ENCODE measurements at regions not wholly inside any gene's neighbourhood (a gene's known extent, or its start where the extent isn't known, plus 50 kb on each side); places are given as distances from the start of the nearest gene placed in this dataset.
"Not testable (repeated sequence)": the region's sequence is repeated elsewhere in the genome, so short reads cannot be mapped to it uniquely, and the experiment has no call there.

GRCh38 chr13:109271555-109272541 lies 514.5 kb downstream of the IRS2 start:
- no peak for DNase-seq

GRCh38 chr13:109271061-109271460 lies 515.3 kb downstream of the IRS2 start:
- no peak for DNase-seq

DNA sequence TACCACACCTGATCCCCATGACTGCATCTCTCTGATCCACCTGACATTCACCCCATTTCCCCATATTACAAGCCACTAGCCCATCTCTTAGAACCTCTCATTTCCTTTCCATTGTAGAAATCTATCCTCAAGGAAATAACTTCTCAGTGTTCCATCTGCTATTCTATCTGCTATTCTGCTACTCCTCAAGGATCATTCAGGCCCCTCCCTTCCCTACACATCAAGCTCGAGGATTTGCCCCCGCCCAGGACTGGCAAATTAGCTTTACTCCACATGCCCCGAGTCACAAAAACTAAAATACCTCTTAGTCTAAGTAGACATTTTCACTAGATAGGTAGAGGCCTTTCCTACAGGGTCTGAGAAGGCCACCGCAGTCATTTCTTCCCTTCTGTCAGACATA lies 517.0 kb downstream of the IRS2 start:
- not testable (repeated sequence) for DNase-seq

DNA sequence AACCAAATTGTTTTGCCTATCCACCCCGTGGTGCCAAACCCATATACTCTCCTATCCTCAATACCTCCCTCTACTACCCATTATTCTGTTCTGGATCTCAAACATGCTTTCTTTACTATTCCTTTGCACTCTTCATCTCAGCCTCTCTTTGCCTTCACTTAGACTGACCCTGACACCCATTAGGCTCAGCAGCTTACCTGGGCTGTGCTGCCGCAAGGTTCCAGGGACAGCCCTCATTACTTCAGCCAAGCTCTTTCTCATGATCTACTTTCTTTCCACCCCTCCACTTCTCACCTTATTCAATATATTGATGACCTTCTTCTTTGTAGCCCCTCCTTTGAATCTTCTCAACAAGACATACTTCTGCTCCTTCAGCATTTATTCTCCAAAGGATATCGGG lies 517.9 kb downstream of the IRS2 start:
- DNase-seq = not testable (repeated sequence)

DNA sequence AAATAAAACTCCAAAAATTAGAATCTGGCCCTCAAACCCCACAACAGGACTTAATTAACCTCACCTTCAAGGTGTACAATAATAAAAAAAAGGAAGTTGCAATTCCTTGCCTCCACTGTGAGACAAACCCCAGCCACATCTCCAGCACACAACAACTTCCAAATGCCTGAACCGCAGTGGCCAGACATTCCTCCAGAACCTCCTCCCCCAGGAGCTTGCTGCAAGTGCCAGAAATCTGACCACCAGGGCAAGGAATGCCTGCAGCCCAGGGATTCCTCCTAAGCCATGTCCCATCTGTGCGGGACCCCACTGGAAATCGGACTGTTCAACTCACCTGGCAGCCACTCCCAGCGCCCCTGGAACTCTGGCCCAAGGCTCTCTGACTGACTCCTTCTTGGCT lies 519.0 kb downstream of the IRS2 start:
- not testable (repeated sequence) for DNase-seq

GRCh38 chr13:109265438-109265742 lies 521.0 kb downstream of the IRS2 start:
- DNase-seq = not testable (repeated sequence)

DNA sequence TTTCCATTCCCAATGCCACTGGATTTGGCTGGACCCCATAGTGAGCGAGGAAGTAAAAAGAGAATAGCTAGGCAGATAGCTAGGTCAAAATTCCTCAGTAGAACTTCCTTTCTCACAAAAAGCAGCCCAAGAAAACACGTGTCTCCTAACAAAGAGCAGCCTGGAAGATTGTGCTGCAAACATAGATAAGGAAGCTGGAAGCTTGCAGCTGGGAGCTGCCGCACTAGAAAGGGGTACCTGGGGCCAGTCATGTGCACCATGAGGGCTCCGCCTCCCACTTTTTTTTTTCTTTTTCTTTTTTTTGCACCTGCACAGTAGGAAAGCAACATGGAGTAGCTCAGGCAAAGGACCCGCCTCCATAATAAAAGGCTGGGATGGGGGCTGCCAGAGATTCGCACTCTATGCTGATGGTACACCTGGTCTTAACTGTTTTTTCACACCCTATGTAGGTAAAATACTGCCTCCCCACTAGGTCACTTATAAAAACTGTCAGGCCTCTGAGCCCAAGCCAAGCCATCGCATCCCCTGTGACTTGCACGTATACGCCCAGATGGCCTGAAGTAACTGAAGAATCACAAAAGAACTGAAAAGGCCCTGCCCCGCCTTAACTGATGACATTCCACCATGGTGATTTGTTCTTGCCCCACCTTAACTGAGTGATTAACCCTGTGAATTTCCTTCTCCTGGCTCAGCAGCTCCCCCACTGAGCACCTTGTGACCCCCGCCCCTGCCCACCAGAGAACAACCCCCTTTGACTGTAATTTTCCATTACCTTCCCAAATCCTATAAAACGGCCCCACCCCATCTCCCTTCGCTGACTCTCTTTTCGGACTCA lies 521.6 kb downstream of the IRS2 start:
- not testable (repeated sequence) for DNase-seq

- not testable (repeated sequence) for DNase-seq
These were observed 528.6 kb downstream of the IRS2 start for GRCh38 chr13:109257761-109258157.
